PC-3 (cell line): ENCODE measurements at regions not wholly inside any gene's neighbourhood (a gene's known extent, or its start where the extent isn't known, plus 50 kb on each side); places are given as distances from the start of the nearest gene placed in this dataset.
"Not testable (repeated sequence)": the region's sequence is repeated elsewhere in the genome, so short reads cannot be mapped to it uniquely, and the experiment has no call there.

Experiments
- ATAC-seq: fragments of 200-7000 bp; cut with Tn5 transposase; 2 replicates; pipeline ENCODE4 v1.9.1; 2020; ENCODE audit warnings: mild to moderate bottlenecking, moderate library complexity
- BruUV-seq: library from RNA; stranded (reverse); fragments of 400-500 nt; replicated peaks from 2 replicates; lab custom pipeline; 2021; lab: Mats Ljungman, UMichigan
- CTCF ChIA-PET: fragments of 300-600 bp; sonication (Branson Sonifier 250); formaldehyde crosslinking; loops from one replicate; lab custom pipeline; 2022; ENCODE audit warnings: antibody characterized with exemption; lab: Charles Lee
- POLR2A ChIA-PET: fragments of 300-600 bp; sonication (Branson Sonifier 250); formaldehyde crosslinking; loops from one replicate; lab custom pipeline; 2022; ENCODE audit warnings: antibody characterized with exemption; ENCODE audit not compliant: unreplicated experiment; lab: Charles Lee
- DNase-seq: peaks from one replicate; pipeline ENCODE4 v3.0.0-alpha.2; 2015
- H2AFZ ChIP-seq: fragments of 300-600 bp; sonication (generic); 2 replicates; pipeline ENCODE4 v1.6.0; 2016; ENCODE audit warnings: antibody characterized with exemption, low read length
- H3F3A ChIP-seq: fragments of 300-600 bp; sonication (generic); one replicate; pipeline ENCODE4 v1.6.0; 2017; ENCODE audit warnings: antibody characterized with exemption, low read length, control low read depth, mild to moderate bottlenecking; ENCODE audit not compliant: unreplicated experiment
- H3K27ac ChIP-seq: fragments of 300-600 bp; sonication (generic); 2 replicates; pipeline ENCODE4 v1.5.1; 2016; ENCODE audit warnings: mild to moderate bottlenecking, low read length
- H3K27me3 ChIP-seq: fragments of 300-600 bp; sonication (generic); 2 replicates; pipeline ENCODE4 v1.6.1; 2016; ENCODE audit warnings: low read length, mixed read lengths
- H3K36me3 ChIP-seq: fragments of 300-600 bp; sonication (generic); 2 replicates; pipeline ENCODE4 v1.6.1; 2016; ENCODE audit warnings: low read depth, mixed run types, low read length, mixed read lengths
- H3K4me1 ChIP-seq: fragments of 300-600 bp; sonication (generic); 2 replicates; pipeline ENCODE4 v1.5.1; 2016; ENCODE audit warnings: low read length; ENCODE audit not compliant: insufficient read depth
- H3K4me2 ChIP-seq: fragments of 300-600 bp; sonication (generic); 2 replicates; pipeline ENCODE4 v1.6.0; 2016; ENCODE audit warnings: low read length
- H3K4me3 ChIP-seq: fragments of 300-600 bp; sonication (generic); 2 replicates; pipeline ENCODE4 v1.5.1; 2016; ENCODE audit warnings: mild to moderate bottlenecking, low read length, mixed read lengths
- H3K79me2 ChIP-seq: fragments of 300-600 bp; sonication (generic); 2 replicates; pipeline ENCODE4 v1.6.1; 2017; ENCODE audit warnings: low read length, mixed read lengths
- H3K9ac ChIP-seq: fragments of 300-600 bp; sonication (generic); 2 replicates; pipeline ENCODE4 v1.6.0; 2016; ENCODE audit warnings: mild to moderate bottlenecking, low read length
- H3K9me2 ChIP-seq: fragments of 300-600 bp; sonication (generic); replicated peaks from 2 replicates; pipeline ENCODE4 v1.6.1; 2016; ENCODE audit warnings: mixed run types, low read length, mixed read lengths
- H3K9me3 ChIP-seq: fragments of 300-600 bp; sonication (generic); 2 replicates; pipeline ENCODE4 v1.6.1; 2016; ENCODE audit warnings: low read length, mixed read lengths
- H4K20me1 ChIP-seq: fragments of 300-600 bp; sonication (generic); 2 replicates; pipeline ENCODE4 v1.6.1; 2016; ENCODE audit warnings: low read length, mixed read lengths
- EZH2 ChIP-seq: fragments of 300-600 bp; sonication (generic); IDR thresholded peaks from one replicate; pipeline ENCODE4 v1.6.1; 2017; ENCODE audit warnings: antibody characterized with exemption, mild to moderate bottlenecking, low read length; ENCODE audit not compliant: unreplicated experiment
- EZH2phosphoT487 ChIP-seq: fragments of 300-600 bp; sonication (generic); IDR thresholded peaks from 2 replicates; pipeline ENCODE4 v1.6.1; 2018; ENCODE audit warnings: mild to moderate bottlenecking, antibody characterized with exemption, low read length, borderline replicate concordance
- intact Hi-C: fragments of 100-400 bp; cut with micrococcal nuclease; formaldehyde crosslinking; loops from 2 replicates; pipeline ENCODE4 v1.9.0; 2023
- TF ChIP-seq, protein P1 (sequence below): fragments of 300-600 bp; sonication (generic); conservative IDR thresholded peaks from 2 replicates; pipeline ENCODE4 v1.5.1; 2017; ENCODE audit warnings: antibody characterized with exemption, low read depth, mild to moderate bottlenecking, low read length

GRCh38 chr3:137330246-137330645, 372.5 kb downstream of the IL20RB start:
- no peaks in the 10 kb centered on the region for H3K9me3 ChIP-seq
- no peaks in the 10 kb centered on the region for H3K79me2 ChIP-seq
- ATAC-seq (no peak), DNase-seq (no peak)
- no peak overlapping the region for H2AFZ ChIP-seq
- no peak overlapping the region for H3K4me2 ChIP-seq
- no peaks in the 10 kb centered on the region for H3K4me1 ChIP-seq
- CTCF ChIA-PET: no interaction called here
- no peaks in the 10 kb centered on the region for H3F3A ChIP-seq
- H3K4me3 ChIP-seq: no peak overlapping the region
- intact Hi-C loops: no loop called here
- no peak overlapping the region for H3K27ac ChIP-seq
- no peaks in the 10 kb centered on the region for H3K36me3 ChIP-seq
- no peaks in the 10 kb centered on the region for H3K27me3 ChIP-seq
- TF ChIP-seq EZH2phosphoT487 (no peak), EZH2 (no peak)
- TF ChIP-seq, protein P1, sequence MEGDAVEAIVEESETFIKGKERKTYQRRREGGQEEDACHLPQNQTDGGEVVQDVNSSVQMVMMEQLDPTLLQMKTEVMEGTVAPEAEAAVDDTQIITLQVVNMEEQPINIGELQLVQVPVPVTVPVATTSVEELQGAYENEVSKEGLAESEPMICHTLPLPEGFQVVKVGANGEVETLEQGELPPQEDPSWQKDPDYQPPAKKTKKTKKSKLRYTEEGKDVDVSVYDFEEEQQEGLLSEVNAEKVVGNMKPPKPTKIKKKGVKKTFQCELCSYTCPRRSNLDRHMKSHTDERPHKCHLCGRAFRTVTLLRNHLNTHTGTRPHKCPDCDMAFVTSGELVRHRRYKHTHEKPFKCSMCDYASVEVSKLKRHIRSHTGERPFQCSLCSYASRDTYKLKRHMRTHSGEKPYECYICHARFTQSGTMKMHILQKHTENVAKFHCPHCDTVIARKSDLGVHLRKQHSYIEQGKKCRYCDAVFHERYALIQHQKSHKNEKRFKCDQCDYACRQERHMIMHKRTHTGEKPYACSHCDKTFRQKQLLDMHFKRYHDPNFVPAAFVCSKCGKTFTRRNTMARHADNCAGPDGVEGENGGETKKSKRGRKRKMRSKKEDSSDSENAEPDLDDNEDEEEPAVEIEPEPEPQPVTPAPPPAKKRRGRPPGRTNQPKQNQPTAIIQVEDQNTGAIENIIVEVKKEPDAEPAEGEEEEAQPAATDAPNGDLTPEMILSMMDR: no peak
- no peaks in the 10 kb centered on the region for H4K20me1 ChIP-seq
- H3K9me2 ChIP-seq: no peaks in the 10 kb centered on the region
- POLR2A ChIA-PET: no interaction called here
- BruUV-seq: no TSS peak
- H3K9ac ChIP-seq: no peak overlapping the region

DNA sequence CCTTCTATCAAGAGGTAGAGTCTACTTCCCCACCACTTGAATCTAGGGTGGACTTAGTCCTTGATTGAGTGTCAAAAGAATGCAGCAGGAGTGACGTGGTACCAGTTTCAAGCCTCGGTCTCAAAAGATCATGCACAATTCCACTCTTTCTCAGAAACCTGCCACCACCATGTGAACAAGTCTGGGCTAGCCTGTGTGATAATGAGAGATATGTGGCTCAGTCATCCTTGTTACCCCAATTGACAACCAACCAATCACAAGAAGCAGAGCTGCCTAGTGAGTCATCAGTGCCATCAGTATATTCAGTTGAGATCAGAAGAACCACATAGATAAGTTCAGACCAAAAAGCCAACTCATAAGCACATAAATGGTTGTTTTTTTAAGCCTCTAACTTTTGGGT, 374.5 kb downstream of the IL20RB start:
- CTCF ChIA-PET: no interaction called here
- no peak overlapping the region for H3K4me3 ChIP-seq
- no peak for ATAC-seq

DNA sequence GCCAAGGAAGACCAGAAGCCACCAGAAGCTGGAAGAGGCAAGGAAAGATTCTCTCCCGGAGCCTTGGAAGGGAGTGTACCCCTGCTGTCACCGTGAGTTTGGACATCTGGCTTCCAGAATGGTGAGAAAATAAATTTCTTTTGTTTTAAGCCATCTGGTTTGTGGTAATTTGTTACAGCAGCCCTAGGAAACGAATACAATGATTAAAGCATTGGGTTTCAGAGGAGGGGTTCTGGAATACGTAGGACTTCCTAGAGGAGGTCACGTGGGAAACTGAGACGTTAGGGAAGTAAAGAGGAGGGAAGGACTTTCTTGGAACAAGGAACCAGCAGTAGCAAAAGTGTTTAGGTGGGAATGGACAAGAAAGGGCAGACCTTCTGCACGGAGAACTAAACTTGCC, 377.7 kb downstream of the IL20RB start:
- Histone ChIP-seq H3K27me3 (no peaks in the 10 kb centered on the region), H2AFZ (no peak overlapping the region), H3K79me2 (no peaks in the 10 kb centered on the region), H3F3A (no peaks in the 10 kb centered on the region), H3K9ac (no peak overlapping the region), H3K9me2 (no peaks in the 10 kb centered on the region), H3K4me1 (no peaks in the 10 kb centered on the region), H3K27ac (no peak overlapping the region), H3K4me2 (no peak overlapping the region), H3K9me3 (no peaks in the 10 kb centered on the region), H3K36me3 (no peaks in the 10 kb centered on the region), H4K20me1 (no peaks in the 10 kb centered on the region), H3K4me3 (no peak overlapping the region)
- DNase-seq (no peak), ATAC-seq (no peak)
- CTCF ChIA-PET: no interaction called here
- TF ChIP-seq EZH2phosphoT487: no peak
- POLR2A ChIA-PET: no interaction called here
- no TSS peak for BruUV-seq
- intact Hi-C loops: no loop called here

More for the DNA sequence above, 374.5 kb downstream of the IL20RB start:
- intact Hi-C loops: no loop called here
- H3K4me1 ChIP-seq: no peaks in the 10 kb centered on the region
- TF ChIP-seq, protein P1: no peak
- TF ChIP-seq EZH2phosphoT487: no peak
- no peak for TF ChIP-seq EZH2
- no peak for DNase-seq
- no peak overlapping the region for H3K27ac ChIP-seq
- H3K4me2 ChIP-seq: no peak overlapping the region
- H3K9me2 ChIP-seq: no peaks in the 10 kb centered on the region
- H3K79me2 ChIP-seq: no peaks in the 10 kb centered on the region
- H4K20me1 ChIP-seq: no peaks in the 10 kb centered on the region
- no peaks in the 10 kb centered on the region for H3K27me3 ChIP-seq
- H3K36me3 ChIP-seq: no peaks in the 10 kb centered on the region
- no peak overlapping the region for H3K9ac ChIP-seq
- H2AFZ ChIP-seq: no peak overlapping the region
- no peaks in the 10 kb centered on the region for H3F3A ChIP-seq
- no peaks in the 10 kb centered on the region for H3K9me3 ChIP-seq
- no TSS peak for BruUV-seq
- POLR2A ChIA-PET: no interaction called here

GRCh38 chr3:137338400-137338799, 380.6 kb downstream of the IL20RB start:
- H3K79me2 ChIP-seq, ATAC-seq, H3K27ac ChIP-seq, H3K4me2 ChIP-seq, DNase-seq, H3K9ac ChIP-seq, H3K4me3 ChIP-seq, H2AFZ ChIP-seq, H3F3A ChIP-seq, CTCF ChIA-PET, H3K27me3 ChIP-seq, H3K36me3 ChIP-seq, BruUV-seq, H4K20me1 ChIP-seq, H3K9me3 ChIP-seq, H3K9me2 ChIP-seq, H3K4me1 ChIP-seq, POLR2A ChIA-PET, intact Hi-C loops: not testable (repeated sequence)
